H1 (cell line): ENCODE measurements at regions not wholly inside any gene's neighbourhood (a gene's known extent, or its start where the extent isn't known, plus 50 kb on each side); places are given as distances from the start of the nearest gene placed in this dataset.

ENCODE experiments used
- CTCF ChIA-PET: fragments of 300-600 bp; sonication (Branson Sonifier 250); formaldehyde crosslinking; loops from one replicate; lab custom pipeline; 2021; ENCODE audit not compliant: partially characterized antibody; lab: Charles Lee
- POLR2A ChIA-PET: fragments of 300-600 bp; sonication (Branson Sonifier 250); formaldehyde crosslinking; loops from one replicate; lab custom pipeline; 2021; ENCODE audit warnings: inconsistent platforms; ENCODE audit not compliant: partially characterized antibody; lab: Charles Lee
- DNase-seq, 2 experiments: peaks; one replicate each; pipeline versions ENCODE4 v3.0.0 to v3.0.0-alpha.2; 2010 to 2022; ENCODE audit warnings: low spot score in 2 of 2, low read depth in 1 of 2, mixed read lengths in 1 of 2
- FAIRE-seq: peaks from 2 replicates; lab custom pipeline; 2011; peaks lifted over from hg19 to GRCh38; lab: Jason Lieb, UNC
- H2AFZ ChIP-seq: 2 replicates; pipeline ENCODE4 v1.8.1; 2012; ENCODE audit warnings: low read length, inconsistent platforms
- H2AK5ac ChIP-seq: 2 replicates; pipeline ENCODE4 v1.6.1; 2013; ENCODE audit warnings: low read depth, low read length
- H2BK120ac ChIP-seq: replicated peaks from 2 replicates; pipeline ENCODE3; 2013; ENCODE audit warnings: low read depth, low read length, inconsistent platforms
- H2BK12ac ChIP-seq: 2 replicates; pipeline ENCODE4 v1.6.1; 2013; ENCODE audit warnings: low read depth, low read length
- H2BK15ac ChIP-seq: 2 replicates; pipeline ENCODE4 v1.6.1; 2013; ENCODE audit warnings: low read length
- H2BK20ac ChIP-seq: 2 replicates; pipeline ENCODE4 v1.6.1; 2013; ENCODE audit warnings: low read length
- H2BK5ac ChIP-seq: 2 replicates; pipeline ENCODE4 v1.6.1; 2013; ENCODE audit warnings: low read depth, low read length
- H3K14ac ChIP-seq: 2 replicates; pipeline ENCODE4 v1.6.1; 2013; ENCODE audit warnings: inconsistent platforms; ENCODE audit not compliant: insufficient read length
- H3K18ac ChIP-seq: 2 replicates; pipeline ENCODE4 v1.6.1; 2013; ENCODE audit warnings: low read length; ENCODE audit errors: extremely low read depth
- H3K23ac ChIP-seq: 2 replicates; pipeline ENCODE4 v1.6.1; 2013; ENCODE audit warnings: inconsistent platforms; ENCODE audit not compliant: insufficient read length
- H3K23me2 ChIP-seq: 2 replicates; pipeline ENCODE4 v1.6.1; 2013; ENCODE audit warnings: low read depth, low read length
- H3K27ac ChIP-seq: 2 replicates; pipeline ENCODE4 v1.6.1; 2011; ENCODE audit warnings: low read depth, low read length, inconsistent platforms
- H3K27me3 ChIP-seq, 4 experiments: replicated peaks in 1 of 4; 1 replicate in 1 of 4; 2 replicates in 3 of 4; pipeline versions ENCODE4 v1.6.1 to v1.8.1; 2011 to 2013; ENCODE audit warnings: low read length in 3 of 4, mild to moderate bottlenecking in 3 of 4, inconsistent platforms in 2 of 4, mixed read lengths in 2 of 4, moderate library complexity in 1 of 4; ENCODE audit not compliant: control insufficient read depth in 3 of 4, insufficient read depth in 3 of 4; ENCODE audit errors: extremely low read depth in 1 of 4
- H3K36me3 ChIP-seq, 4 experiments: 2 replicates each; pipeline versions ENCODE4 v1.6.1 to v1.8.1; 2011 to 2013; ENCODE audit warnings: mild to moderate bottlenecking in 4 of 4, low read length in 3 of 4, moderate library complexity in 2 of 4, control low read depth in 1 of 4, inconsistent platforms in 1 of 4; ENCODE audit not compliant: insufficient read depth in 4 of 4, control insufficient read depth in 2 of 4
- H3K4ac ChIP-seq: replicated peaks from 2 replicates; pipeline ENCODE3; 2013; ENCODE audit warnings: low read length, low read depth, mixed read lengths, inconsistent platforms; ENCODE audit not compliant: insufficient read length
- H3K4me1 ChIP-seq, 4 experiments: replicated peaks in 1 of 4; 1 replicate in 1 of 4; 2 replicates in 3 of 4; pipeline versions ENCODE4 v1.6.1 to v1.8.1; 2011 to 2013; ENCODE audit warnings: low read length in 3 of 4, inconsistent platforms in 2 of 4, mixed read lengths in 1 of 4; ENCODE audit not compliant: insufficient read depth in 4 of 4, control insufficient read depth in 3 of 4
- H3K4me2 ChIP-seq, 2 experiments: 2 replicates each; pipeline versions ENCODE4 v1.6.1 to v1.8.1; 2011 to 2013; ENCODE audit warnings: low read depth in 2 of 2, low read length in 2 of 2, control low read depth in 1 of 2, inconsistent platforms in 1 of 2, mild to moderate bottlenecking in 1 of 2; ENCODE audit not compliant: insufficient read depth in 1 of 2
- H3K4me3 ChIP-seq, 4 experiments: fragments of 200-600, 300-600 bp in 1 of 4; sonication (generic), shearing (Covaris generic), sonication (Bioruptor Twin) in 1 of 4; 2 replicates each; pipeline versions ENCODE4 v1.5.1 to v1.8.1; 2011 to 2016; ENCODE audit warnings: low read length in 4 of 4, low read depth in 3 of 4, control low read depth in 2 of 4, inconsistent platforms in 2 of 4, mild to moderate bottlenecking in 2 of 4, mixed read lengths in 1 of 4, moderate library complexity in 1 of 4; ENCODE audit not compliant: insufficient read depth in 2 of 4; ENCODE audit errors: extremely low read depth in 1 of 4
- H3K56ac ChIP-seq: replicated peaks from 2 replicates; pipeline ENCODE3; 2013; ENCODE audit warnings: low read depth, mild to moderate bottlenecking, mixed read lengths, low read length, inconsistent platforms; ENCODE audit not compliant: insufficient read length
- H3K79me1 ChIP-seq: 2 replicates; pipeline ENCODE4 v1.6.1; 2013; ENCODE audit warnings: low read depth, low read length, control low read depth
- H3K79me2 ChIP-seq, 2 experiments: 2 replicates each; pipeline versions ENCODE4 v1.6.1 to v1.8.1; 2012 to 2013; ENCODE audit warnings: low read length in 2 of 2, mild to moderate bottlenecking in 2 of 2, inconsistent platforms in 1 of 2; ENCODE audit not compliant: insufficient read depth in 2 of 2, control insufficient read depth in 1 of 2
- H3K9ac ChIP-seq, 4 experiments: replicated peaks in 1 of 4; 1 replicate in 1 of 4; 2 replicates in 3 of 4; pipeline versions ENCODE4 v1.6.1 to v1.8.1; 2011 to 2013; ENCODE audit warnings: low read depth in 3 of 4, low read length in 3 of 4, control low read depth in 2 of 4, mild to moderate bottlenecking in 2 of 4, moderate library complexity in 2 of 4, inconsistent platforms in 1 of 4; ENCODE audit errors: extremely low read depth in 1 of 4
- H3K9me3 ChIP-seq, 2 experiments: 2 replicates each; pipeline versions ENCODE4 v1.6.1 to v1.8.1; 2012 to 2013; ENCODE audit warnings: mild to moderate bottlenecking in 2 of 2, moderate library complexity in 2 of 2, control low read depth in 1 of 2, inconsistent platforms in 1 of 2, low read depth in 1 of 2, low read length in 1 of 2, mixed read lengths in 1 of 2; ENCODE audit not compliant: insufficient read depth in 2 of 2
- H4K20me1 ChIP-seq, 2 experiments: replicated peaks in 1 of 2; 2 replicates each; pipeline versions ENCODE3 to v1.8.1; 2011 to 2013; ENCODE audit warnings: inconsistent platforms in 2 of 2, low read length in 2 of 2, mild to moderate bottlenecking in 1 of 2; ENCODE audit not compliant: insufficient read depth in 2 of 2, control insufficient read depth in 1 of 2
- H4K5ac ChIP-seq: 2 replicates; pipeline ENCODE4 v1.6.1; 2013; ENCODE audit warnings: low read length, low read depth, mixed read lengths, inconsistent platforms; ENCODE audit not compliant: insufficient read length
- H4K8ac ChIP-seq: 2 replicates; pipeline ENCODE4 v1.8.0; 2013; ENCODE audit warnings: mild to moderate bottlenecking, moderate library complexity, low read length, inconsistent platforms; ENCODE audit not compliant: insufficient read depth; ENCODE audit errors: extremely low read depth
- H4K91ac ChIP-seq: replicated peaks from 2 replicates; pipeline ENCODE3; 2013; ENCODE audit warnings: low read length, mixed read lengths, inconsistent platforms; ENCODE audit not compliant: insufficient read length
- BRCA1 ChIP-seq: IDR thresholded peaks from 2 replicates; pipeline ENCODE4 v1.6.1; 2012; ENCODE audit warnings: low read depth, low read length, improper control_type of control experiment
- CHD1 ChIP-seq: IDR thresholded peaks from 2 replicates; pipeline ENCODE4 v1.6.1; 2012; ENCODE audit warnings: low read depth, low read length, improper control_type of control experiment
- FOSL1 ChIP-seq: IDR thresholded peaks from 2 replicates; pipeline ENCODE4 v1.6.1; 2011; ENCODE audit warnings: mild to moderate bottlenecking, low read depth, low read length, moderate library complexity; ENCODE audit not compliant: insufficient read depth
- KDM4A ChIP-seq: IDR thresholded peaks from one replicate; pipeline ENCODE4 v1.7.1; 2012; ENCODE audit warnings: low read depth, mild to moderate bottlenecking, moderate library complexity, low read length, inconsistent platforms; ENCODE audit not compliant: severe bottlenecking
- MAFK ChIP-seq: IDR thresholded peaks from 2 replicates; pipeline ENCODE4 v1.6.1; 2012; ENCODE audit warnings: low read depth, mild to moderate bottlenecking, improper control_type of control experiment, low read length
- SAP30 ChIP-seq: fragments of 300-600 bp; sonication (generic); IDR thresholded peaks from 2 replicates; pipeline ENCODE4 v1.7.1; 2012; ENCODE audit warnings: low read length, moderate library complexity, mild to moderate bottlenecking, inconsistent platforms; ENCODE audit not compliant: insufficient read depth, insufficient replicate concordance
- SIX5 ChIP-seq: IDR thresholded peaks from 2 replicates; pipeline ENCODE4 v1.6.1; 2011; ENCODE audit warnings: mild to moderate bottlenecking, low read depth, low read length
- YY1 ChIP-seq: IDR thresholded peaks from 2 replicates; pipeline ENCODE4 v1.6.1; 2011; ENCODE audit warnings: low read depth, mild to moderate bottlenecking, low read length
- WGBS, 2 experiments: shearing (Covaris generic) in 1 of 2; methylation state at CpG; one replicate each; pipeline versions ENCODE4 v1.1.6 to v1.1.7; 2013 to 2015; ENCODE audit warnings: low lambda C conversion rate in 2 of 2, mixed read lengths in 2 of 2, inconsistent platforms in 1 of 2, low coverage in 1 of 2, missing lambda C conversion rate in 1 of 2; ENCODE audit not compliant: insufficient replicate concordance in 2 of 2, insufficient coverage in 1 of 2, insufficient read length in 1 of 2; ENCODE audit errors: extremely low coverage in 1 of 2, missing lambda C conversion rate in 1 of 2; 5-methylcytosine and 5-hydroxymethylcytosine counted together
- TF ChIP-seq, protein P1 (sequence below): IDR thresholded peaks from 2 replicates; pipeline ENCODE4 v1.6.1; 2011; ENCODE audit warnings: low read depth, mild to moderate bottlenecking, low read length; ENCODE audit not compliant: insufficient read depth

DNA sequence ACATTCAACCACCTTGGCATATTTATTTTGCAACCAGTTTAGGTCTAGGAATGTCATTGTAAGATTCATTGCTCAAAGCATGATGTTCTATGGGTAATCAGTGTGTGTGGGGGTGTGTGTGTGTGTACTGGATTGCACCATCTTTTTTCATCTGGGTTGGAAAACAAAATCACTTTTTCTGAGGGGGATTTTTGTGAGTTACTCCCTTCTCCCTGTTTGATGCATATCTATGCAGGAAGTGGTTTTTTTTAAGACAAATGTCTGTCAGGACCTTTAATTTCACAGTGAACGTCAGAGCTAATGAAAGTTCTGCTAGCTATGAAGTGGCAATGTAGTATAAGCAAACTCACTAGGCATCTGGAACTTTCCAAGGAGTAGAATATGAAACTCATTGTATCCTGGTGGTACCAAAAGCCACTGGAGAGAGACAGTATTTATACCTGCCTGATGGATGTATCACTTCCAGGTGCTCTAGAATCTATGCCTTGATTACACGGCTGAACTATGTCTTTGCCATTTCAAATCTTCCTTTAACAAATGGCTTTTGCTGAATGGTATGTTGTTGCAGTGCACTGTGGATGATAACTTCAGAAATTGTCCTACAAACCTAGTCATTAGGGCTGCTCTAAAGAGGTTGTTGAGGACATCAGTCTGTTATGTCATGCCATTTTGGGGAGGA lies 101.5 kb downstream of the TMSB4Y start:
- Histone ChIP-seq H3K23ac (no peak overlapping the region), H3K56ac (no peak overlapping the region), H4K8ac (no peak overlapping the region), H4K91ac (peak overlapping the region; percentile 84), H3K4me2 (peak overlapping the region; percentile 57 to 82), H4K20me1 (no peaks in the 10 kb centered on the region), H3K79me1 (no peaks in the 10 kb centered on the region), H3K9ac (peak overlapping the region in 1 of 4 experiments; percentile 30; a peak in 1 of 7 replicates), H2BK120ac (peak overlapping the region; percentile 13), H2BK12ac (no peak overlapping the region), H2BK20ac (no peak overlapping the region), H2AFZ (no peak overlapping the region), H3K36me3 (peaks cover 0 to 9% (median 4%) of the 10 kb centered on the region in 4 experiments; a peak in 2 of 8 replicates), H3K4me3 (peak overlapping the region in 1 of 4 experiments; percentile 48; a peak in 1 of 8 replicates), H3K79me2 (peaks cover 0 to 43% of the 10 kb centered on the region in 2 experiments; a peak in 2 of 4 replicates), H3K27me3 (no peaks in the 10 kb centered on the region), H3K23me2 (no peaks in the 10 kb centered on the region), H3K4me1 (peaks cover 0 to 12% (median 4%) of the 10 kb centered on the region in 4 experiments; a peak in 4 of 7 replicates), H2AK5ac (no peak overlapping the region), H3K9me3 (no peaks in the 10 kb centered on the region), H2BK15ac (no peak overlapping the region), H3K4ac (no peak overlapping the region), H3K18ac (peak overlapping the region; percentile 15; the same call in 1 of the 2 replicates), H3K27ac (peak overlapping the region; percentile 81), H4K5ac (peak overlapping the region; percentile 81), H3K14ac (no peak overlapping the region), H2BK5ac (peak overlapping the region; percentile 94; the same call in 1 of the 2 replicates)
- ChIA-PET CTCF (no interaction called here), POLR2A (interaction anchor here (1.4 to 1.8 kb wide), 2 partner anchors 52 to 54 kb away, joined by 6 to 8 read pairs; no protein-coding TSS in a partner anchor)
- WGBS, 2 experiments: 72% methylated on average over 2 of the region's 2 CpGs; no CpG with 5 or more reads in 1 of the 2 experiments
- TF ChIP-seq, protein P1, sequence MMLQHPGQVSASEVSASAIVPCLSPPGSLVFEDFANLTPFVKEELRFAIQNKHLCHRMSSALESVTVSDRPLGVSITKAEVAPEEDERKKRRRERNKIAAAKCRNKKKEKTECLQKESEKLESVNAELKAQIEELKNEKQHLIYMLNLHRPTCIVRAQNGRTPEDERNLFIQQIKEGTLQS: no peak
- TF ChIP-seq FOSL1 (no peak), MAFK (no peak), YY1 (no peak), SIX5 (no peak), BRCA1 (no peak), CHD1 (no peak), SAP30 (no peak), KDM4A (no peak)
- DNase-seq (no peak), FAIRE-seq (peak; percentile 66)
